ENCODE measurements at regions not wholly inside any gene's neighbourhood (a gene's known extent, or its start where the extent isn't known, plus 50 kb on each side); places are given as distances from the start of the nearest gene placed in this dataset.

- H3K4me1 ChIP-seq = peaks cover 0 to 3% (median 0%) of the 10 kb centered on the region in 3 donors
- DNase-seq (no peak), FAIRE-seq (no peak), ATAC-seq (no peak)
- TF ChIP-seq CTCF (IDR thresholded peaks at IDR 0.05) = no peak
- 81 to 85% methylated on average over 7 of the region's 7 CpGs for WGBS, 2 donors
- no peak overlapping the region for H3K27ac ChIP-seq
- H3K9me3 ChIP-seq = no peaks in the 10 kb centered on the region
- H3K27me3 ChIP-seq = no peaks in the 10 kb centered on the region
- no peaks in the 10 kb centered on the region for H3K36me3 ChIP-seq
- H3K4me3 ChIP-seq = no peak overlapping the region
- intact Hi-C loops (cut with DNase I) = no loop called here
Observed at GRCh38 chr20:50252701-50253100, 62.1 kb downstream of the CEBPB start.

GRCh38 chr20:50253101-50253500, 62.5 kb downstream of the CEBPB start:
- no peak for TF ChIP-seq CTCF (IDR thresholded peaks at IDR 0.05)
- FAIRE-seq = no peak
- no peak for DNase-seq
- Histone ChIP-seq H3K27ac (no peak overlapping the region), H3K4me3 (no peak overlapping the region), H3K36me3 (no peaks in the 10 kb centered on the region), H3K27me3 (no peaks in the 10 kb centered on the region), H3K4me1 (no peaks in the 10 kb centered on the region), H3K9me3 (no peaks in the 10 kb centered on the region)
- intact Hi-C loops (cut with DNase I) = no loop called here
- 93 to 96% methylated on average over 10 of the region's 10 CpGs for WGBS, 2 donors
- ATAC-seq = no peak

GRCh38 chr20:50254466-50255079, 63.9 kb downstream of the CEBPB start:
- no peak overlapping the region for H3K4me3 ChIP-seq
- FAIRE-seq = no peak
- no peaks in the 10 kb centered on the region for H3K4me1 ChIP-seq
- H3K27ac ChIP-seq = no peak overlapping the region
- no peak for TF ChIP-seq CTCF (IDR thresholded peaks at IDR 0.05)
- no peaks in the 10 kb centered on the region for H3K36me3 ChIP-seq
- ATAC-seq = no peak
- intact Hi-C loops (cut with DNase I) = no loop called here
- WGBS, 2 donors = 77 to 79% methylated on average over 11 of the region's 11 CpGs
- H3K27me3 ChIP-seq = no peaks in the 10 kb centered on the region
- no peak for DNase-seq
- H3K9me3 ChIP-seq = no peaks in the 10 kb centered on the region

GRCh38 chr20:50256577-50256976, 65.9 kb downstream of the CEBPB start:
- intact Hi-C loops (cut with DNase I) = no loop called here
- no peak overlapping the region for H3K4me3 ChIP-seq
- no peaks in the 10 kb centered on the region for H3K9me3 ChIP-seq
- no peak for TF ChIP-seq CTCF (IDR thresholded peaks at IDR 0.05)
- FAIRE-seq (no peak), ATAC-seq (no peak), DNase-seq (no peak)
- H3K36me3 ChIP-seq = no peaks in the 10 kb centered on the region
- 73 to 88% methylated on average over 5 to 6 of the region's 6 CpGs for WGBS, 2 donors
- no peak overlapping the region for H3K27ac ChIP-seq
- peaks cover 0 to 3% (median 0%) of the 10 kb centered on the region in 3 donors for H3K4me1 ChIP-seq
- no peaks in the 10 kb centered on the region for H3K27me3 ChIP-seq

- FAIRE-seq (no peak), DNase-seq (no peak), ATAC-seq (no peak)
- 90 to 94% methylated on average over 7 to 8 of the region's 8 CpGs for WGBS, 2 donors
- Histone ChIP-seq H3K9me3 (no peaks in the 10 kb centered on the region), H3K27me3 (no peaks in the 10 kb centered on the region), H3K4me3 (no peak overlapping the region), H3K27ac (no peak overlapping the region), H3K4me1 (peaks cover 0 to 3% (median 0%) of the 10 kb centered on the region in 3 donors), H3K36me3 (no peaks in the 10 kb centered on the region)
- TF ChIP-seq CTCF (IDR thresholded peaks at IDR 0.05) = no peak
- intact Hi-C loops (cut with DNase I) = no loop called here
Observed at GRCh38 chr20:50257860-50258259, 67.2 kb downstream of the CEBPB start.

All from pancreas (tissue), 10 donors.